GM18520 (cell line): ENCODE measurements at regions not wholly inside any gene's neighbourhood (a gene's known extent, or its start where the extent isn't known, plus 50 kb on each side); places are given as distances from the start of the nearest gene placed in this dataset.
A peak's percentile ranks its signal among the peaks of the same experiment; 100 is the strongest.

Source experiments
- ATAC-seq: cut with Tn5 transposase; IDR thresholded peaks from one replicate; pipeline ENCODE4 v1.9.1; 2021; ENCODE audit not compliant: unreplicated experiment

DNA sequence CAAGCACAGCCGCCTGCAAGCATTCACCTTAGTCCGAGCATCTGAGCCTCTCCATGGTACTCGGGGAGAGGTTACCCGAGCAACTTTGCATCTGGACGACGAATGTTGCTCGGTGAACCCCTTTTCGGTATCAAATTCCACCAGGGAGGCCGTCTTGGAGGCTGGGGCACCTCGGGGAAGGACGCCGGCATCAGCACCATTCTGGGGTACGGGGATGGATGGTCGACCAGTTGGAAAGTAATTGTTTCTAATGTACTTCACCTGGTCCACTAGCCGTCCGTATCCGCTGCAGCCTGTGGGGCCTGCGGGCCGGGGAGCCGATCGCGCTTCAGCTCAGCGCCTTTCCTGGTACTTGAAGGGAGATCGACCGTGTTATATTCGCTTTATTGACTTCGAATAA is 161.7 kb upstream of the RTL1 start:
- ATAC-seq = no peak

DNA sequence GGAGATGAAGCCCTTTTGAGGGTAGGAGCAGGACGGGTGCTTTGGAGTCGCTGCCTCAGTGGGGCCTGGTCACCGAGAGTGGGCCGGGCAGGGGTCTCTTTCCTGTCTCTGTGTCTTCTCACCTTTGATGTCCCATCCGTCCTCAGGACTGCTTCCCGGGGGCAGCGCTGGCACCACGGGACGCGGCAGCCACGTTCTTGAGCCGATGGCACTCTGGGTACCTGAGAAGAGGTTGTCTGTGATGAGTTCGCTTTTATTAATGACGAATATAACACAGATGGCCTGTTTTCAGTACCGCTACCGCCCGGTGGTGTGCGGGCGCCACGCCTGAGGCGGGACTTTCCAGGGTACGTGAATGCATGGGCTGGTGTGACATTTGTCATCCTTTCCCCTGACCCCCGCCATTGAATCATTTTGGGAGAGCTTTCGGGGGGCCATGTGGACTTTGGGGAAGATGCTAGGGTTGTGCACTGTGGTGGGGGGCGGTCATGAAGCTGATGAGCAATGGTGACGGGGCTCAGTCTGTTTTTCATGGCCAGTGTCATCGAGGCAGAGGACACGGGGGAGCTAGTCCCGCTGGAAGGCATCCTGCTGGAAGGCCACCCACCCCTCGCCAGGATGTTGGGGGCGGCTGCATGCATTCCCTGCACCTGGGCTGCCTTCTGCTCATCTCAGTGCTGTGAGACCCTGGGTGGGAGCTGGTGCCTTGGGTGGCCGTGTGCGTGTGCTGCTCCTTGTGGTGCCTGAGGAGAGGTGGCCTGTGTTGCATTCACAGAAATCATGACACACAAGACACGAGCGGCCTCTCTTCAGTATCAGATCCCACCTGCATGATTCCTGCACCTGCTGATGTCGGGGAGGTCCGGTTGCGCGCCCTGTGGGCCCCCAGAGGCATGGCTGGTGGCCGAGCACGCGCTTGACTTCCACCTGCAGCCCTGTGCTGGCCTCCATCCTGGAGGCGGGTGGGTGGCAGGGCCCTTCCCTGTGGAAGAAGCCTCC is 162.5 kb upstream of the RTL1 start:
- no peak for ATAC-seq

DNA sequence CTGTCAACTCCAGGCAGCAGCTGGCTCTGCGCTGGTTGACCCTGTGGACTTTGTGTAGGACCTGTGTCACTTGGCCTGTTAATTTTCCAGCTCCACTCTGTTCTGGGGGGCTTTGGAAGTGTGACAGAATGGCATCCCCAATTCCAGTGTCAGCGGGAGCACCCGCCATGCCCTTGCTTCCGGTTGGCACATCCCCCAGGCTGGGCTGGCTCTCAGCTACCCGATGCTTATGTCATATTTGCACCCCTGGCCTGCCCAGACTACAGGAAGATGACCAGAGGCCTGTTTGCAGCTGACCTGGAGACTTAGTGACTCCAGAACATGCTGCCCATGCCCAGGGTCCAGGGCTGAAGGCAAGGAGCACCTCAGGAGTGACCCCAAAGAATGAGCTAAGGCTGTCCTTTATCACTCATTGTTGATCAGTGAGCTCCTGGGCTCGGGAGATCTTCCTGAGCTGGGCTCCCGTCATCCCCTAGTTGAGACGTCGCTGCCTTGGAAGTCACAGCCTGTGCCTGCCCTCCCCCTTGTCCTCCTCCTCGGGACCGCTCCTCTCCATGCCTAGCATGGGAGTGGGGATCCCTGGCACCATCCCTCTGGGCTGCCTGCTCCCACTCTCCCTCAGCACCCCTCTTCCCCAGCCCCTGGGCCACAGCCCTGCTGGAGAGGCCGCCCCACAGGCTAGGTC is 163.4 kb upstream of the RTL1 start:
- ATAC-seq = no peak

DNA sequence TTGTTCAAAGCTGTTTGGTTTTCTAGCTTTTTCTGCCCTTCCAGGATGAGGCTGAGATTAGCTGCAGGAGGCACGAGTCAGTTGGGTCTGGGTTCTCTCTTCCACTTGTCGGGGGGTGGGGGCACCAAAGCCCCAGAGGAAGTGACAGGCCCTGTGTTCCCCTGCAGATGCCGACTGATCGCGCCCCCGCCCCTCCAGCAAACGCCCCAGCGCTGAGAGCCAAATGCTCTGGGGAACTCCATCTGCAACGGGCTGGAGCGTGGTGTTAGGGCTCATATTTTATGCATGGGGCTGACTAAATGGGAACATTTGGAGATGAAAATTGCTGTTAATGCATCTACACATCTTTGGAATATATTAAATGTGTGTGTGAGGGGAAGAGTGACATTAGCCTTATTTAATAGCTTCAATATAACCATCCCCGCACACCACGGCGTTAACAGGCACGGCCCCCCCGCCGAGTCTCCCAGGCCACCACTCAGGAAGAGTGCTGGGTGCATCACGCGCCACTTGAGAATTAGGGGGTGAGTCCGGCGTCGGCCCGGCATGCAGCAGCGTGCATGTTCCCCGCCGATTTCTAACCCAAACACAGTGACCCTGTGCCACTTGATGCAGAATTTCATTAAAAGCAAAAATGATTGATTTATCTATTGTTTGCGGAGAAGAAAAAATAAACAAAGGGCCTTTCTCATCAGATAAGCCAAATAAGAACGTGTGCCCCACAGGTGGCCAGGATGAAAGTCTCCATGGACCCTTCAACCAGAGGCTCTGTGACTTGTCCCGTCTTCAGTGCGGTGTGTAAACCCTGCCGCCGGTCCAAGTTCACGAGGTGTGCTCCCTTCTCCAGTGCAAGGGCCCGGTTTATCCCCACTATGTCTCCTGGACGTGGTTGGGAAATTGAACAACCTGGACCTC is 165.0 kb upstream of the RTL1 start:
- no peak for ATAC-seq

DNA sequence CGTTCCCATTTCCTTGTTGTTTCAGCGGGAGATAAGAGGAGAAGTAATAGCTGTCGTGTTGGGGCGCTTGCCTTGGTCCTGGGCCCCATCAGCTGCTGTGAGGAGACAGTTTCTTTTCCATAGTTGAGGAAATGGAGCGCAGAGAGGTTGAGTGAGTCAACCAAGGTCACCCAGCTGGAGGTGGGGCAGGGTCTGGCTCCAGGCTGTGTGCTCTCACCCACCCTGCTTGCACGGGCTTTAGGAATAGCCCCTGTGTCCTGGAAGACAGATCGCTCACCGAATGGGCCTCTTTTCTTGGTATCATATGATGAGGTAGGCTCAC is 165.7 kb upstream of the RTL1 start:
- ATAC-seq = no peak

DNA sequence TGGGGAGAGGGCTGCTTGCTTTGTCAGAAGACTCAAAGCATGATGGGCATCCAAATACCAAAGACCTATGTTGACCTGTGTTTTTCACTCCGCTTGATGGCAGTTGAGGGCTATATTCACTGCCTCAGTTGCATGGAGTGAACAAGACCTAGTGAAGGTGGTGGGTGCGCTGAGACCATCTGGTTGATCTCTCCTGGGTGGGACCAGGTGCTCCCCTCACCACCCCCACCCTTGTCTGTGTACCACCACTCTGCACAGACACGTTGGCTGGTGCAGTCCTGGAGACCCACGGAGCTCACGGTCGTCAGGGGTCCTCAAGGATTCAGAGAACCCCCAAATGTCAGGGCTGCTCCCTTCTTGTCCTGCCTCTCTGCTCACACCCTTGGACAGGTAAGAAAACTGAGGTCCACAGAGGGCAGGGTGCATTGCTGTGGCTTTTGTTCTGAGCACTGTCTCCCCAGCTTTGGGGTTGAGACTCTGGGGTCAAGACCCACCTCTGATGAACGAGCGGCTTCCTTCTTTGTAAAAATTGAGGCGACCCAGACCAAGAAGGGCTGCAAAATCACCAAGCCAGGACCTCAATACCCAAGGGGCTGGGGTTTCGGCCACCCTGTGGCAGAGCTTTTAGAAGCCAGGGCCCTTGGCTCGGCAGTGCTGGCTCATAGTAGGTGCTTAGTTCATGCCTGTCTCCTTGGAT is 166.3 kb upstream of the RTL1 start:
- ATAC-seq = no peak

DNA sequence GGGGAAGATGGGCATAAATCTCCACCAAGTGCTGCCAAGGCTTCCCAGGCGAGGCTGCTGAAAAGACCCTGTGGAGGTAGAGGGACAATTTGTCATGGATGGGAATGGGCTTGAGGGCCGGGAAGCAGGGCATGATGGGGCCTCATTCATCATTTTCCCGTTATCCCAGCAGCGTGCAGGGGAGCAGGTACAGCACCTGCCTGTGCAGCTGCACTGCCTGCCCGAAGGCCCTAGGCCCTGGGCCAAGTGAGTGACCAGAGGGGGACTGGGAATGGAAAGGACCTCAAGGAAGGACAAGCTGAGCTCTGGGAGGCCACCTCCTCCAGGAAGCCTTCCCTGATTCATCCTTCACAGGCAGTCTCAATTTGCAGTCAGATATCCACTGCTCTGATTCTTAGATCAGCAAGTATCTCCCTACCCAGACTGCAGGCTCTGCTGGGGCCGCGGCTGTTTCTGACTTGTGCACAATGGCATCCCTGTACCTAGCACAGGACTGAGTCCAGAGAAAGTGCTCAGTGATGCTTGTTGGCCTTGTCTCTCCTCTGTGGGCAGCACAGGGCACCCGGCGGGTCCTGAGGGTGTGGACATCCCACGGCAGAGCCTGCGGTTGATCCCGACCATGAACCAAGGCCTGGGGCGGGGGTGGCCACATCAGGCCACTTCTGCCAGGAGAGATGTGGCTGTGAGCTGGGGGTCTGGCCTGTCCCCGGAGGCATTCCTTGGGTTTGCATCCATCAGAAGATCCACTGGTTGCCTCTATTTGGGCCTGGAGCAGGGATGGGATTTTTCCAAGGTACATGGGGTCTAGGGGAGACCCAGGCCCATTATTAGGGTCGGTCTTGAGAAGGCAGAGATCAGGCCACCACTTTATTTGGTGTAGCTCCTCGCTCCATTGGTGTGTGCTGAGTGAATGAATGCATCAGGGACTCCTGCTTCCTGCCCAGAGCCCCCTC is 167.3 kb upstream of the RTL1 start:
- no peak for ATAC-seq

DNA sequence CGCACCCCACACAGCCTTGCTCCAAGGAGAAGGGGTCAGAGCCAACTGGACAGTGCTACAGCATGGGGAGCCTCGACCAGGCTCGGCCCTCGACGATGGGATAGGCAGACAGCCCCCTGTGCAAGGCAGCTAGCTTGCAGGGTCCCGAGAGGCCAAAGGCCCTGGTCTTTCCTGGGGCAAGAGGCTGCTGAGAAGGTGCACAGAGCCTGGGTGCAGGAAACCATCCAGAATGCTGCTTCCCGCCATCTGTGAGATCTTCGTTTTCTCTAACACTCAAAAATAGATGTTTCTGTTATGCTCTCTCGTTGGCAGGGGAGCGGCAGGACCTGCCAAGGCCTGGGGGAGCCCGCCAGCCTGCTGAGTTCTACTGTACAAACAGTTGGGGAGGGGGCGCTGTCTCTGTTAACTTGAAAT is 168.0 kb upstream of the RTL1 start:
- no peak for ATAC-seq

DNA sequence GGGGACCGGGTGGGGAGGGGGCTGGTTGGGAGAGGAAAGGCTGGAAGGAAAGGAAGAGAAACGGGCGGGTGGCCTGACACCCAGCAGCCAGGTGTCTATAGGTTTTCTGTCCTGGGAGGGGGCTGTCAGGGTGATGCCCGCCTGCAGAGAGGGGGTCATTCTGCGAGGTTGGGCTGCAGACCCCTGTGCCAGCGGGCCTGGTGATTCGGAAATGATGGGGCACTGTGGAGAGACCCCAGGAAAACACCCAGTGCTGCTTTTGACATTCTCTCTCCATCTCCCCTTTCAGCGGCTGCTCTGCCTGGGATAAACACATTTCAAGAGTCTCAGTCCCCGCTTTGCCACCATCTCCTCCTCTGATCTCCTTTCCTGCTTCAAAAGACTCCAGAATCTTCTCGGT is 168.5 kb upstream of the RTL1 start:
- no peak for ATAC-seq

DNA sequence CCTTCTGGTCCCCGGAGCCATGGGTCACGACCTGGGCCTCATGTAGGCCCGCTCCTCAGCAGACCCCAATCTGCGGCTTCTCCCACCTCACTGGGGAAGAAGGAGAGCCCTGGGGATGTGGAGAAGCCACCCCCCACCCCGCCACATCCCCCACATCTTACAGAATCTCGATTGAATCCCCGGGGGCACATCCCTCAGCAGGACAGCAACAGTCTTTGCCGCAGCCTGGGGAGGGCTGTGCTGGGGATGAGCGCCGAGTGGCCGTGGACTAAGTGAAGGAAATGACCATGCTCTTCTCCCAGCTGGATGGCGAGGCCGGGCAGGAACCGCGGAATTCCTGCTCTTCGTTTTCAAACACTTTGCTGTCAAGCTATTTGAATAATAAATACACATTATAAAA is 169.0 kb upstream of the RTL1 start:
- no peak for ATAC-seq

DNA sequence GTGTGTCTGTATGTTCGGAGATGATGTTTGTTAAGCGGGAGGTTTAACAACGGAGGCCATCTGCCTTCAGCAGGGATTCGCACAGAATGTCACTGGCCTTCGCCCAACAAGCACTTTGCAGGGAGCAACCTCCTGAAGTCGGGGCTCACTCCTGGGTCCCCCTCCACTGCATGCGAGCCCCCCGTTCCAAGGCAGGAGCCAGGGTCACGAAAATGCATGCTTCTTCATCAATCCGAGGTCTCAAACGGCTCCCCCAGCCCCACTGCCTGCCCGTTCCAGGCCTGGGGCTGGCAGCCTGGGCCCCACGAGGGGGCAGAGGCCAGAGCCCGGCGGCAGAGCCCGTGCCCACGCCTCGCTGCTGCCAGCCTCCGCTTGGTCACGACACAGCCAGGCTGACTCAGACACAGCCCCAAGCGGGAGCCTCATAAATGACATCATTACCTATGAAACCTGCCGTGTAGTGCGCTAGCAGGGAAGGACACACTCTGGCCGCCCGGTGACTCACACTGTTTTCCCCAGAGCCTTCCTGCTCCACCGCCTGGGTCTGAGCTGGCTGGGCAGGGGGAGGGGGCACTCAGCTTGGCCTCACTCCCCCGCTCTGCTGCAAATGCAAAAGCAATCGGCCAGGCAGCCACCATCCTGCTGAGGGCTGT is 169.5 kb upstream of the RTL1 start:
- peak; percentile 87 for ATAC-seq

DNA sequence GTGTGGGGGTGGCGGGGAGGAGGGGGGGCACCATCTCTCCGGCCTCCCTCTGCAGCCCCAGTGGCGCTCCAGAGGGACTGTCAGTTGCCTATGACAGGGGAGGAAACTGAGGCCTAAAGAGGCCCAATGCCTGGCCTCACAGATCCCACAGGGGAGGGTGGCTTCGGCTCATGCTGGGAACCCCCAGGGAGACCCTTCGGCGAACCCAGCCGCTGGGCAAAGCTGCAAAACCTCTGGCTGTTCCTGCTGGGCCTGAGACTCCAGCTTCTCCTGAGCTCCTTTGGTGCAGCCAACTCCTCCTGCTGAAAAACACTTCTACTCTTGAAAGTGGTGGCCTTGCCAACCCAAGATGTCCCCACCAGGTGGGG is 170.1 kb upstream of the RTL1 start:
- no peak for ATAC-seq

DNA sequence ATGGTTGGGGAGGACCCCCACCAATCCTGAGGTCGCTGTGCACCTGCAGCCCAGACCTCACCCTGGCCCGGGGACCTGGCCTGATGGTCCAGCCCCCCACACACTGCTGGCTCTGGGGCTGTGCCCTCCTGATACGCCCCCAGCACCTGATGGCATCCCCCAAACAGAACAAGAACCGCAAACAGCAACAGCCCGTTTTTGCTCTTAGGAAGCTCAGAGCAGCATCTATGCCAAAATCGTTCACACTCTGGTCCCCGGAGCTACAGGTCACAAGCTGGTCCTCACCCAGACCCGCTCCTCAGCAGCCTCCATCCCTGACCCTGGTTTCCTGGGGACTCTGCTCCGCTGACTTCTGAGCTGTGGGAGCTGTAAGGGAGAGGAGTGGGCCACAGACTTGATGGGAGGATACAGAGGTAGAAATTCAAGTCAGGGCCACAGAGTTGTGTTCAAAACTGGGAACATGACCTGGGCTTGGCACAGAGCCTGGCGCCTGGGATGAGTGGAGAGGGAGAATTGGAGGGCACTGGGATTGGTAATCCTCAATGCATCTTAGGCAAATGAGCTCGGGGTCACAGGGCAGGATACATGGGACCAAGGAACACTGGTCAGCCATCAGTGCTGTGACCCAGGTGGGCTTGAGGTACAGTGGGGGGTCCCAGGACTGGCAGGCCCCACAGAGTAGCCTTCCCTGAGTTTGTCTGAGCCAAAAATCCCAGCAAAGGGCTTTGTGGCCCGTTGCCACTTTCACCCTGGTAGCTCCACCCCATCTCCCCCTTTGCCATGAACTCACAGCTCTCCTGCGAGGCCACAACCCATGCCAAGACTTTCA is 170.9 kb upstream of the RTL1 start:
- ATAC-seq = no peak

DNA sequence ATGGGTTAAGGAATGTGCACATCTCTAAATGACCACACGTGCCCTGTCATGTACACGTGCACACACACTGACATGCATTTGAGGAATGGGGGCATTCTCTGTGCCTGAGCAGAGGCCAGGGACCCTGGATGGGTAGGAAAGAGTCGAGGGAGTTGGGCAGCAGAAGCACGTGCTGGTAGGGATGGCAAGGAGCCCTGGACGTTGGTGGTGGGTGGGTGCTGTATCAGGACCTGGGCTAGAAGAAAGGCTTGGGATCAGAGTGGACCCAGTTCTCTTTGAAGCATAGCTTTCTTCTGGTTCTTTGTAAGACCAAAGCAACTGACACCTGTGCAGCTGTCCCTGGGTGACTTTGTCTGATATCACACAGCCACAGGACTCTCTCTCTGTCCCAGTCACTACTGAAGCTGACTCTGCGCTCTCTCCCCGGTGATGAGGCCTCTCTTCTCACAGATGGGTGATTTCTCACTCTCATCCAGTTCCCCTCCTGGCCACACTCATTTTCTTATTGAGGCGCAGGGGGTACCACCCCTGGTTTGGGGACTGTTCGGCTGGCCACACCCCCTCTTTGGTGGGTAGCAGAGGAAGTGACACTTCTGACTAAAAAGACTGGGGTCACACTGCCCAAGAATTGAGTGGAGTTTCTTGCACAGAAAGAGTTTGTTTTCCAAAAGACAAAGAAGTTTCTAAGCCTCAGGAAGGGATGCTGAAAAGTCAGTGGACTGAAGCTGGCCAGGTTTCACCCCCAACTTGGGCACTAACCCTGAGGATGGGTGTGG is 171.7 kb upstream of the RTL1 start:
- ATAC-seq = no peak

DNA sequence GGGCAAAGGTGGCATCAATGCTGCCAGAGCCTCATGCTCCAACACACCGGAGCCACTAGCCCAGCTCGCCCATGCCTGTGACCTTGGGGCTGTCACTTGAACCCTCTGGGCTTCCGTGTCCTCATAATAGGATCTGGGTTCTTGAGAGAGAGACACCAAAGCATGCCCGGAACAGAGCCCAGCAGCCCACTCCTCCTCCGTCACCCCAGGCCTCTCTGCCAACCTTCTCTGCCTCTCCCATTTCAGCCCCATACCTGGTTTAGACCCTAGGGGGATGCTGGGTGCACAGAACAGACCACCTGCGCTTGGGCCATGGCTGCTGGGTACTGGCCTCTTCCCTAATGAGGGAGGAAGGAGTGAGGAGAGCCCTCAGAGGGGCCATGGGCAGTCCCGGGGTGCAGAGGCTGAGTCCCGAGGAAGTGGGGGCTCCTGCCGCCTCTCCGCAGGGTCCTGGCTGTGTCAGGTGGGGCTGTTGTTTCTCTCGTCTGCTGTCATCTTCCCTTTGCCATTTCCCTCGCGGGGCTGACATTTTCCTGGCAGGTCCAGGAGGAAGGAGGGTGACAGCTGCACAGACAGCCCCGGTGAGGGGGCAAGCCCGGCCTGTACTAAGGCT is 172.4 kb upstream of the RTL1 start:
- no peak for ATAC-seq

DNA sequence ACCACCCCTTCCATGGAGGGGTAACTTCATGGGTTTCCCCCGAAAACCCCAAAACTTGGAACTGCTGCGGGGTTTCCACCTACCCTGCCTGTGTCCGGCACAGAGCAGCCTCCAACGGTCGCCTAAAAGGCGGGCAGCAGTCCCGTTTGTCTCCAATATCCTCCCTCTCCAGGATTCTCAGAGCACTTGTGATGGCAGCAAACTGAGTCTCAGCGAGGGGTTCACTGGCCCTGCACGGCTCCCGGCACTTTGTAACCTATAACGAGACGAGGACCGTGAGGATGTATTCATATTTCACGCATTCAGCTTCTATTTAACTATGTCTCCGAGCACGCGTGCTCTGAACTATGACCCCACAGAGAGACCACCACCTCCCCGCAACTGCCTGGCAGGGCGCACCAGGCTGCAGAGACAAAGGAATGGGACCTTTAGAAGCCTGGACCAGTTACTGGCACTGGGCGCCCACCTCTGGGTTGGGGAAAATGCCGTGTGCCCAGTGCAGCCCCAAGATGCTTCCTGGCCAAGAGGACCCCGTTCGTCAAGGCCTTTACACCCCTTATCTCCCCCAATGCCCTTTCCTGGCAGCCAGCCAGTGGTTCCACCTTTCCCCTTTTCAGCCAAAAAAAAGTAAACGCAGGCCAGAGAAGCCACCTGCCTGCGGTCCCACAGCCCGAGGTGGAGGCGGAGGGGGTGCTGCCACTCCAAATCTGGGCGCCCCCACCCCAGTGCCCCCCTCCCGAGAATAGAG is 173.1 kb upstream of the RTL1 start:
- no peak for ATAC-seq
